COLO829 (cell line): ENCODE measurements at regions not wholly inside any gene's neighbourhood (a gene's known extent, or its start where the extent isn't known, plus 50 kb on each side); places are given as distances from the start of the nearest gene placed in this dataset.

Experiments used
- DNase-seq: peaks from one replicate; pipeline ENCODE4 v3.0.0; 2012; ENCODE audit warnings: low spot score

DNA sequence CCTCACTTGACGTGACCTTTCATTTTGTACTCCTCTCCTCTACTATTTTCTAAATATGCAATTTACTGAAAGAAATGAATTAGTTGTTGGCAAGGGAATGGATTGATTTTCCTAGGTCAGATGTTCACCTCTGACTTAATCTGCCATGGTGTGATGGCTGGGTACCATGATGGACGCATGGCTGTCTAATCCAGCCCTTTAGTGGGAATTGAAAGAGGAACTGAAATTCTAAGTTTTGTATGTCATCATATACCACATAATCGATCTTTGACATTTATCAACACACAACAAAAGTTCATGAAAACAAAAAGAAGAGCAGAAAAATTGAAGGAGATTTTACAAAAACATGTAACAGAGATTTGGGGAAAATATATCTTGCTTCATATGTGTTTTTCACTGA is 331.3 kb upstream of the SNX7 start:
- DNase-seq: no peak

- DNase-seq: no peak
Observed at GRCh38 chr1:98328855-98329254, 332.7 kb upstream of the SNX7 start.

- no peak for DNase-seq
Observed at GRCh38 chr1:98327220-98327861, 334.2 kb upstream of the SNX7 start.

GRCh38 chr1:98325646-98326440 is 335.7 kb upstream of the SNX7 start:
- DNase-seq: no peak

DNA sequence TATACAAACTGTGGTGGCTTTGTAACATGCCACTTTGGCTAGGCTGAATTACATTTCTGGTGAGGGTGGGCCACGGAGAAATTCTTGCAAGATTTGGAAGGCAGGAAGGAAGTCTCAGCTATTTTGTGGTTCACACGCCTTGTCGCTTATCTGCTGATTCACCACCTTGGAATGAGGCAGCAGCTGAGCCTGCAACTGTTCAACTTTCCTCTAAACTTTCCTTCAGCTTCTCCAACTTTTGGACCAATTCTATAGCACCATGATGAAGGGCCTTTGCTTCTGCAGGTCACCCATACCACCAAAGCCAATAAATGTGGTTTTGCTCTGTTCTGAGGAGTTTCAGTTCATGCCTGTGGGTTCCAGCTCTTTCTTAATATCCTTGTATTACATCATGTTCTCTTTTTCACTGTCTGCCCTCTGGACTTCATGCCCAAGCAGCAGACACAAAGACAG is 337.6 kb upstream of the SNX7 start:
- peak; percentile 47 for DNase-seq

DNA sequence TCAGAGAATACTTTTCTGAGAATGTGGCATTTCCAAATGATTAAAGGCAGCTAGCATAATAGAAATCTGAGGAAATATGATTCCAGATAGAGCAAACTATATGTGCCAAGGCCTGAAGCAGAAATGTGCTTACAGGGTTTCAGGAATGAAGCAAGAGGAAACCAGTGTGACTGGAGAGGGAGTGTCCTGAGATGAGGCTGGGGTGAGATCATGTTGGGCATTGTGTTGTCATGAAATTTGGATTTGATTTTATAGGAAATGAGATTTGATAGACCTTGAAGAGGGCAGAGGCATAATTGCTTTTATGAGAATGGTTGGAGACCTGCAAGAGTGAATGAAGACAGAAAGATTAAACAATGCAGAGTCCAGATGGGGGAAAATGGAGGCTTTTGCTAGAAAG is 338.1 kb upstream of the SNX7 start:
- no peak for DNase-seq

GRCh38 chr1:98322966-98323365 is 338.6 kb upstream of the SNX7 start:
- DNase-seq: no peak

DNA sequence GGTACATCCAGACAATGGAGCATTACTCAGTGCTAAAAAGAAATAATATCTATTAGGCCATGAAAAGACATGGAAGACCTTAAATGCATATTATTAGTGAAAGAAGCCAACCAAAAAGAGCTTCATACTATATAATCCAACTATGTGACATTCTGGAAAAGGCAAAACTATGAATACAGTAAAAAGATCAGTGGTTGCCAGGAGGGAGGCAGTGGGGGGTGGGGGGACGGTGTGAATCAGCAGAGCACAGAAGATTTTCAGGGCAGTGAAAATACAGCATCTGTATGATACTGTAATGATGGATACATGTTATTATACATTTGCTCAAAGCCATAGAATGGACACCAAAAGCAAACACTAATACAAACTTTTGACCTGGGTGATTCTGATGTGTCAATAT is 339.4 kb upstream of the SNX7 start:
- DNase-seq: no peak

- no peak for DNase-seq
Observed at GRCh38 chr1:98321191-98321590, 340.3 kb upstream of the SNX7 start.

GRCh38 chr1:98316286-98316905 is 345.1 kb upstream of the SNX7 start:
- peak; percentile 30 for DNase-seq

GRCh38 chr1:98315309-98315708 is 346.2 kb upstream of the SNX7 start:
- DNase-seq: no peak

- no peak for DNase-seq
Observed at GRCh38 chr1:98314601-98315000, 346.9 kb upstream of the SNX7 start.

DNA sequence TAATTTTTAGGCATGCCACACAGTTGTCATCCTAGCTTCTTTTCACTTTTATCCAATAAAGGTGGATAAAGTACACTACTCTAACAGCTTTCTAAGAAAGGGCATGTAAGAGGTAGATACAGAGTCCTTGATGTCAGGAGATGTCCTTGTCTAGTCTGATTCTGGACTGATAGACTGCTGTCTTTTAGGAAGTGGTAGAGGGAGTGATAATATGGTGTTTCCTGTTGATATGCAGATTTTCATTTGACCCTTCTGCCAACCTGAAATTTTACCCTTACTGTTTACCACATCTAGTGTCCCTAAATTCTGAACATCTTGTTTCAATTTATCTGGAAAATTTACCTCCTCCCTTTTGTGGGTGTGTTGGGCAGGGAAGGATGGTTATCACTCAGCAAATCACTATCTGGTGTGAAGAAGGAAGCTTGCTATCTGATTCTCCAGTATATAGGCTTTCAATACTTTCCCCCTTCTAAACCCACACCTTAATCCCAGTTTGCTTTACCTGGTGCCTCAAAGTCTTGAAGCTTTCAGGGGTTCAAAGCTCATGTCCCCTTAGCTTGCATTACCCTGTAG is 354.9 kb upstream of the SNX7 start:
- DNase-seq: no peak

- DNase-seq: no peak
Observed at GRCh38 chr1:98305362-98305761, 356.2 kb upstream of the SNX7 start.

DNA sequence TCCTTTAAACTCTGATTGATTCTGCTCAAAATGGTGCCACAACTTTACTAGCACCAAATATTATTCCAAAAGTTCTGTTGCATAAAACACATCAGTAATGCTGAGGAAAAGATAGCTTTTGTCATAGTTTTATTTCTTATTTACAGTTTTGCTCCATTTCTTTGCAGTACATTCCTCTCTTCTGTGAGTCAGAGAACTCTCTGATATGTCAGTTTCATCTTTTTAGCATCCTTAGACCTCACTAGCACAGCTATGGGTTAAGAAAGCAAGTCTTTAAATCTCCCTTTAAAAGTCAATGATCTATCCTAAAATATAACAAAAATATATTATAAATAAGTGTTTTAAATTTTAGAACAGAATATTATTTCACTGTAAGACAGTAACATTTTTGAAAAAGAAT is 356.6 kb upstream of the SNX7 start:
- no peak for DNase-seq

DNA sequence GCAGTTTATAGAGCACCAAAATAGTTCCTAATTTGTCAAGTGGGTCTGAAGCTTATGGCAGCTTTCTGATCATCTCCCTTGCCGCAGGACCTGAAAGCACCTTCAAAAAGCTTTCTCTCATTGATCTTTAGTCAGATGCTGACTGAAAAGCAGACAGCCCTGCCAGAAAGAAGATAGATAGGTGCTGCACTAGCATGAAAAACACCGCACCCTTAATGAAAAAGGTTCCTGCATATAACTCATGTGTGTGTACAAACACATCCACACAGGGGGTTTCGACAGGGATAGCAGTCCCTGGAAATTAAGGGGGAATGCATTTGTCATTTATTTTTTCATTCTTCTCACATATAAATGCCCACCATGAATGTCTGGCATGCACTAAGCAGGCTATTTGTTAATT is 361.7 kb upstream of the SNX7 start:
- no peak for DNase-seq

- DNase-seq: no peak
Observed at GRCh38 chr1:98299313-98299712, 362.2 kb upstream of the SNX7 start.

- DNase-seq: no peak
Observed at GRCh38 chr1:98298319-98298718, 363.2 kb upstream of the SNX7 start.

- no peak for DNase-seq
Observed at GRCh38 chr1:98296681-98297080, 364.8 kb upstream of the SNX7 start.

DNA sequence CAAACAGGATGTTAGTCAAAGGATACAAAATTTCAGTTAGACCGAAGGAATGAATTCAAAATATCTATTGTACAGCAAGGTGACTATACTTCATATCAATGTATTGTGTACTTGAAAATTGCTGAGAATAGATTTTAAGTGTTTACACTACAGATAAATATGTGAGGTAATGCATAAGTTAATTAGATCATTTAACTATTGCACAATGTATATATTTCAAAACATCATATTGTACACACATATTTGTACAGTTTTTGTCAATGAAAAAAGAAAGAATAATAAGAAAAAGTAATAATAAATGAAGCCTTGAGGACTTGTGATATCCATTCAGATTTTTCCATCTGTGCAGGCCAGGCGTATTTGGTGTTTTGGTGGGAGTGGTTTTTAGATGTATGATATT is 367.4 kb upstream of the SNX7 start:
- no peak for DNase-seq

- no peak for DNase-seq
Observed at GRCh38 chr1:98292994-98293393, 368.5 kb upstream of the SNX7 start.

DNA sequence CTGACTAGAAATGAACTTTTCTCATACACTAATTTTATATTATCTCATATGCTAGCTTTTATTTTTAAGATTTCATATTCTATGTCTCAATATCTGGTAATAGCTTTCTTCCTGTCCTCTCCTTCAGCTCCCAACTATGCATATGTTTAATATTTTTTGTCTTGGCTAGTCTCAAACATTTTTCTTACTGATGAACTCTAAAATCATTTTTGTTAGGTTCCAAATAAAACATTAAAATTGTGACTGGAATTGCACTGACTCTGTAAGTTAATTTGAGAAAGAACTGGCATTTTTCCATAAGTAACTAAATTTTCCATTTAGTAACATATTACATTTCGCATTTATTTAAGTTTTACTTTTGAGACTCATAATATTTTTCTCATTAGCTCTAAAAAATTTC is 368.5 kb upstream of the DPYD start:
- no peak for DNase-seq

- no peak for DNase-seq
Observed at GRCh38 chr1:98288494-98288893, 367.7 kb upstream of the DPYD start.
